Neural crest cell (in vitro differentiated cells): ENCODE measurements at regions not wholly inside any gene's neighbourhood (a gene's known extent, or its start where the extent isn't known, plus 50 kb on each side); places are given as distances from the start of the nearest gene placed in this dataset.

Source experiments
- DNase-seq: peaks from one replicate; pipeline ENCODE4 v3.0.0; 2021; ENCODE audit warnings: low read depth, mixed read lengths, low spot score
- H3K27ac Mint-ChIP-seq: one replicate; pipeline ENCODE4 v1.8.0; 2021; ENCODE audit warnings: mild to moderate bottlenecking, mixed read lengths; ENCODE audit not compliant: unreplicated experiment
- H3K27me3 Mint-ChIP-seq: 2 replicates; pipeline ENCODE4 v1.8.0; 2021; ENCODE audit warnings: low read depth, mild to moderate bottlenecking, mixed read lengths
- H3K36me3 Mint-ChIP-seq: 2 replicates; pipeline ENCODE4 v1.8.0; 2021; ENCODE audit warnings: low read depth, mild to moderate bottlenecking, mixed read lengths
- H3K4me1 Mint-ChIP-seq: 2 replicates; pipeline ENCODE4 v1.8.0; 2021; ENCODE audit warnings: mixed read lengths
- H3K4me3 Mint-ChIP-seq: one replicate; pipeline ENCODE4 v1.8.0; 2021; ENCODE audit warnings: mild to moderate bottlenecking, mixed read lengths
- H3K9me3 Mint-ChIP-seq: 2 replicates; pipeline ENCODE4 v1.8.0; 2021; ENCODE audit warnings: mixed read lengths
- CTCF ChIP-seq: fragments of 200-600 bp; sonication (generic); conservative IDR thresholded peaks from 2 replicates; pipeline ENCODE4 v1.5.0; 2021; ENCODE audit warnings: antibody characterized with exemption, mild to moderate bottlenecking

GRCh38 chr5:21694567-21694966 lies 1158.6 kb downstream of the CDH12 start:
- Mint-ChIP-seq H3K36me3 (no peaks in the 10 kb centered on the region), H3K4me3 (no peak overlapping the region), H3K27me3 (no peaks in the 10 kb centered on the region), H3K9me3 (peaks cover 5% of the 10 kb centered on the region), H3K4me1 (no peaks in the 10 kb centered on the region), H3K27ac (no peak overlapping the region)
- DNase-seq, result no peak
- no peak for TF ChIP-seq CTCF

- no peak for TF ChIP-seq CTCF
- H3K4me1 Mint-ChIP-seq, result no peaks in the 10 kb centered on the region
- H3K27ac Mint-ChIP-seq, result no peak overlapping the region
- no peaks in the 10 kb centered on the region for H3K27me3 Mint-ChIP-seq
- no peak overlapping the region for H3K4me3 Mint-ChIP-seq
- no peaks in the 10 kb centered on the region for H3K36me3 Mint-ChIP-seq
- H3K9me3 Mint-ChIP-seq, result peaks cover 5% of the 10 kb centered on the region
- DNase-seq, result no peak
Observed at GRCh38 chr5:21693591-21693990, 1159.6 kb downstream of the CDH12 start.

GRCh38 chr5:21689587-21689986 lies 1163.6 kb downstream of the CDH12 start:
- no peak for TF ChIP-seq CTCF
- Mint-ChIP-seq H3K27ac (no peak overlapping the region), H3K36me3 (no peaks in the 10 kb centered on the region), H3K27me3 (no peaks in the 10 kb centered on the region), H3K9me3 (no peaks in the 10 kb centered on the region), H3K4me1 (no peaks in the 10 kb centered on the region), H3K4me3 (no peak overlapping the region)
- no peak for DNase-seq

GRCh38 chr5:21688655-21689054 lies 1164.5 kb downstream of the CDH12 start:
- H3K9me3 Mint-ChIP-seq, result no peaks in the 10 kb centered on the region
- TF ChIP-seq CTCF, result no peak
- no peak overlapping the region for H3K27ac Mint-ChIP-seq
- H3K27me3 Mint-ChIP-seq, result no peaks in the 10 kb centered on the region
- H3K36me3 Mint-ChIP-seq, result no peaks in the 10 kb centered on the region
- H3K4me1 Mint-ChIP-seq, result no peaks in the 10 kb centered on the region
- no peak overlapping the region for H3K4me3 Mint-ChIP-seq
- DNase-seq, result no peak

- H3K4me1 Mint-ChIP-seq, result no peaks in the 10 kb centered on the region
- H3K36me3 Mint-ChIP-seq, result no peaks in the 10 kb centered on the region
- no peak for DNase-seq
- no peak overlapping the region for H3K4me3 Mint-ChIP-seq
- no peak overlapping the region for H3K27ac Mint-ChIP-seq
- no peak for TF ChIP-seq CTCF
- H3K9me3 Mint-ChIP-seq, result no peaks in the 10 kb centered on the region
- no peaks in the 10 kb centered on the region for H3K27me3 Mint-ChIP-seq
Observed at GRCh38 chr5:21687621-21688020, 1165.5 kb downstream of the CDH12 start.

- no peaks in the 10 kb centered on the region for H3K27me3 Mint-ChIP-seq
- H3K9me3 Mint-ChIP-seq, result no peaks in the 10 kb centered on the region
- no peak for TF ChIP-seq CTCF
- no peak overlapping the region for H3K27ac Mint-ChIP-seq
- no peaks in the 10 kb centered on the region for H3K36me3 Mint-ChIP-seq
- no peak overlapping the region for H3K4me3 Mint-ChIP-seq
- DNase-seq, result no peak
- no peaks in the 10 kb centered on the region for H3K4me1 Mint-ChIP-seq
Observed at GRCh38 chr5:21686706-21687105, 1166.4 kb downstream of the CDH12 start.
